ENCODE measurements at regions not wholly inside any gene's neighbourhood (a gene's known extent, or its start where the extent isn't known, plus 50 kb on each side); places are given as distances from the start of the nearest gene placed in this dataset.

DNA sequence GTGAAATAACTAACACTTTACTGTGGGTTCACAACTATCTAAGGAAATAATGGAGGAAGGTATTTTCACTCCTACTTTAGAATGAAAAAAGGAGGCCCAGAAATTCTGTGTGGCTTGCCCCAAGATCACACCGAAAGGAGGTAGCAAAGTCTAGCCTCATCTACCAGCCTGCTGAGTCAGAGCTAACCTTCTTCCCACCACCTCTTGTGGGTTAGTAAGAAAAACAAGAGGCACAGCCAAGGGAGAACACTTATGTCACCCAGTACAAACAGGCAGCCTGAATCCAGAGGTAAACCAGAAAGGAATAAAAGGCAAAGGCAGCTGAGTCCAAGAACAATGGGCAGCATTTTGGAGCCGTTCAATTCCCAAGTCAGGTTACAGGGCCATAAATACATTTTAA, 91.9 kb upstream of the RASEF start:
- no peak for DNase-seq (ENCODE audit: low spot score in 2 of 2, unreplicated experiment in 2 of 2)
- Mint-ChIP-seq H3K9me3 (peaks cover 4% of the 10 kb centered on the region), H3K4me3 (no peak overlapping the region), H3K27me3 (ENCODE audit: low read depth) (peaks cover 22% of the 10 kb centered on the region), H3K36me3 (no peaks in the 10 kb centered on the region), H3K4me1 (no peaks in the 10 kb centered on the region), H3K27ac (no peak overlapping the region)
- TF ChIP-seq, protein P1, sequence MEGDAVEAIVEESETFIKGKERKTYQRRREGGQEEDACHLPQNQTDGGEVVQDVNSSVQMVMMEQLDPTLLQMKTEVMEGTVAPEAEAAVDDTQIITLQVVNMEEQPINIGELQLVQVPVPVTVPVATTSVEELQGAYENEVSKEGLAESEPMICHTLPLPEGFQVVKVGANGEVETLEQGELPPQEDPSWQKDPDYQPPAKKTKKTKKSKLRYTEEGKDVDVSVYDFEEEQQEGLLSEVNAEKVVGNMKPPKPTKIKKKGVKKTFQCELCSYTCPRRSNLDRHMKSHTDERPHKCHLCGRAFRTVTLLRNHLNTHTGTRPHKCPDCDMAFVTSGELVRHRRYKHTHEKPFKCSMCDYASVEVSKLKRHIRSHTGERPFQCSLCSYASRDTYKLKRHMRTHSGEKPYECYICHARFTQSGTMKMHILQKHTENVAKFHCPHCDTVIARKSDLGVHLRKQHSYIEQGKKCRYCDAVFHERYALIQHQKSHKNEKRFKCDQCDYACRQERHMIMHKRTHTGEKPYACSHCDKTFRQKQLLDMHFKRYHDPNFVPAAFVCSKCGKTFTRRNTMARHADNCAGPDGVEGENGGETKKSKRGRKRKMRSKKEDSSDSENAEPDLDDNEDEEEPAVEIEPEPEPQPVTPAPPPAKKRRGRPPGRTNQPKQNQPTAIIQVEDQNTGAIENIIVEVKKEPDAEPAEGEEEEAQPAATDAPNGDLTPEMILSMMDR (IDR thresholded peaks at IDR 0.05; ENCODE audit: unreplicated experiment): no peak

DNA sequence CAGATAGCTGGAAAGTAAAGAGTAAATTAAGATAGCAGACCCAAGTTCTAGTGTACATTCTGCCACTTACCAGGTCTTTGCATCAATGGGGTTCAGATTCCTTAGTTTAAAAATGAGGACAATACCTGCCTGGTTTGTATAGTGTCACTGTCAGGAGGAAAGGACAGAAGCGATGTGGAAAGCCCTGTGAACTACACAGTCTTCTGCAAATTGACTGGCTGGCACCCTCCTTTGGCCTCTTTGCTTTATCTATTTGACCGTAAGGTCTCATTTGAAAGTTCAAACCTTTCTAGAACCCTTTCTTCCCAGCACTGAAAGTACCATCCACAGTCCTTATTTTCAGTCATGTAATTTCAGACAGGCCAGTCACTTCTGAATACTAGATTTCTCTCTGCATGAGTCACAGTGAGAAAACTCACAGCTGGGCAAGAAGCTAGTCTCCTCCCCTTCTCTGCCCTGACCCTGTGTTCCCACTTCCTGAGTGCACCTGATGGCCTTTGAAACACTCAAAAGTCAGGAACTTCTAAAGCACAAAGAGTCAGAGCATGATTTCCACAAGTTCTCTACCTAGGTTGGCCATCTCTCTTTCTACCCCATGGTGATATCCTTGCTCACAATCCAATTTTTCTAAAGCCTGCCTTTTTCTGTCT, 91.3 kb upstream of the RASEF start:
- H3K36me3 Mint-ChIP-seq: no peaks in the 10 kb centered on the region
- H3K27me3 Mint-ChIP-seq (ENCODE audit: low read depth): peaks cover 23% of the 10 kb centered on the region
- no peak overlapping the region for H3K4me3 Mint-ChIP-seq
- no peak for DNase-seq (ENCODE audit: low spot score in 2 of 2, unreplicated experiment in 2 of 2)
- no peaks in the 10 kb centered on the region for H3K4me1 Mint-ChIP-seq
- TF ChIP-seq, protein P1 (IDR thresholded peaks at IDR 0.05; ENCODE audit: unreplicated experiment): no peak
- no peak overlapping the region for H3K27ac Mint-ChIP-seq
- H3K9me3 Mint-ChIP-seq: peaks cover 5% of the 10 kb centered on the region

DNA sequence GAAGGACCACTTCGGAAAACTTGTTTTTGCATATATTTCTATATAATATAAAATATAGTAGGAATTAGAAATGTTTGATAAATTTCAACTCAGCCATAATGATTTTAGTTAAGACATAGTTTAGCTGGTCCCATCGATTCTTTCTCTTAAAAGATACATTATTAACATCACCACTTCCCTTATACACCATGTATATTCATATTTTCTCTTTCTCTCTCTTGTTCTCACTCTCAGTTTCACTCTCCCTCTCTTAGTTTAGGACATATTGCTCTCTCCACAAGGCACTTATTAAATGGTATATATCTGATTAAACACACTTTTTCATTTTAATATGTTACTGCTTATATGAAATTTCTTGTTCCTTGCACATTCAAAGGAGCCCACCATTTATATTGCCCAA, 90.1 kb upstream of the RASEF start:
- H3K36me3 Mint-ChIP-seq: no peaks in the 10 kb centered on the region
- H3K27me3 Mint-ChIP-seq (ENCODE audit: low read depth): peaks cover 31% of the 10 kb centered on the region
- no peak for DNase-seq (ENCODE audit: low spot score in 2 of 2, unreplicated experiment in 2 of 2)
- TF ChIP-seq, protein P1 (IDR thresholded peaks at IDR 0.05; ENCODE audit: unreplicated experiment): no peak
- peaks cover 16% of the 10 kb centered on the region for H3K9me3 Mint-ChIP-seq
- H3K4me3 Mint-ChIP-seq: no peak overlapping the region
- H3K4me1 Mint-ChIP-seq: no peaks in the 10 kb centered on the region
- no peak overlapping the region for H3K27ac Mint-ChIP-seq

DNA sequence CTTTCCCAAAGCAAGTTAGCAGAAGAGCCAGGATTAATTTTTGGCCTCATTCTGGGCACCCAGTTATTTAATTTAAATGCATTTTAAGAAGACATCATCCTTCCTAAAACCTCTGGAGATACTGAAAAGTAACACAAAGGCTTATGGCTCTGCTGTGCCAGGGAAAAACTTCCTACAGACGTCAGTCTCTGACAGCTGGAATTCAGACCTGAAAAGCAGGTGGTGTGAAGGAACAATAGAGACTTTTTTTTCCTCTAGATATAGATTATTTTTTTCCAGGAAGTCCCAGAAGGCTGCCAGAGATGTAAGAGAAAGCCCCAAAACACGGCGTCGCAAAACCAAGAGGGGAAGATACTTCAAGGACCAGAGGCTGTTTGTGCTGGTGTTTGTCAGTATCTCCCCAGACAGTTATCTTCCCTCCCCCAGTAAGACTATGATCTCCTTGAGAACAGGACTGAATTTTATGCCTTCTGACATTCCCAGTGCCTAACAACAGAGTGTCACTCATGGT, 88.7 kb upstream of the RASEF start:
- no peak for DNase-seq (ENCODE audit: low spot score in 2 of 2, unreplicated experiment in 2 of 2)
- H3K9me3 Mint-ChIP-seq: peaks cover 18% of the 10 kb centered on the region
- TF ChIP-seq, protein P1 (IDR thresholded peaks at IDR 0.05; ENCODE audit: unreplicated experiment): no peak
- no peak overlapping the region for H3K27ac Mint-ChIP-seq
- no peaks in the 10 kb centered on the region for H3K36me3 Mint-ChIP-seq
- H3K4me3 Mint-ChIP-seq: no peak overlapping the region
- H3K27me3 Mint-ChIP-seq (ENCODE audit: low read depth): peaks cover 36% of the 10 kb centered on the region
- no peaks in the 10 kb centered on the region for H3K4me1 Mint-ChIP-seq

DNA sequence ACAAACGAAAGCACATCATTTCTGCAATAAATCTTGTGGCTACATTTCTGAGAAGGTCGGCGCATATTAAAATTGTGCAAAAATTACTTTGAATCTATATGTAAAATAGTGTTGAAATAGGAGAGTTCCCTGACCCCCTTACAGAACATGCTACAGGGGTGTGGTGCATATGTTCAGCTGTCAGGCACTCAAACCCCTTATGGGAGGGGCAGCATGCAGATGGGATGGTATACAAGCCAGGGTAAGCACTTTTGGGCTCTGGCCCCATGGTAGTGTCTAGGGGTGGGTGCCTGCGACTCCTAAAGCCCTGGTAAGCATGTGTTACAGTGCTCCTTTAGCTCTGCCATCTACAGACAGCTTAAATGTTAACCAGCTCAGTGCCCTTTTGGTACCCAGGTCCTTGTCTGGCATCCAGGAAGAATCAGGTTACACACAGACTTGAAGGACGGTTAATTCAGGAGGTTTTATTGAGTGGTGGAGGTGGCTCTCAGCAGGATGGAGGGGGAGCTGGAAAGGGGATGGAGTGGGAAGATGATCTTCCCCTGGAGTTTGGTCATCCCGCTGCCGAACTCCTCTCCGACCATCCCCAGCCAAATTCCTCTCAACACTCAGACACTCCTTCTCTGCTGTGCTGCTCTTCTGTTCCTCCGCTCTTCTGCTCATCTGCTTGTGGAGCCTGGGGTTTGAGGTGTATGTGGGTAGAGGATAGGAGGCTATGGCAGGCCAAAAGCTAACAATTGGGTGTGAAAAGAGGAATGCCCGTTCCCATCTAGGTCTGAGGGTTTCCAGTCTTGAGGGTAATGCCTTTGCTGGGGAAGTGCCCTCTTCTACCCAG, 84.6 kb upstream of the RASEF start:
- TF ChIP-seq, protein P1 (IDR thresholded peaks at IDR 0.05; ENCODE audit: unreplicated experiment): no peak
- Mint-ChIP-seq H3K4me3 (no peak overlapping the region), H3K27me3 (ENCODE audit: low read depth) (peaks cover 31% of the 10 kb centered on the region), H3K27ac (no peak overlapping the region), H3K9me3 (peaks cover 18% of the 10 kb centered on the region), H3K4me1 (no peaks in the 10 kb centered on the region), H3K36me3 (no peaks in the 10 kb centered on the region)
- no peak for DNase-seq (ENCODE audit: low spot score in 2 of 2, unreplicated experiment in 2 of 2)
